ENCODE measurements at regions not wholly inside any gene's neighbourhood (a gene's known extent, or its start where the extent isn't known, plus 50 kb on each side); places are given as distances from the start of the nearest gene placed in this dataset.
A peak's percentile ranks its signal among the peaks of the same experiment; 100 is the strongest.

GRCh38 chr14:65794674-65795279 is 382.2 kb downstream of the FUT8 start:
- DNase-seq = no peak

GRCh38 chr14:65798216-65798615 is 385.7 kb downstream of the FUT8 start:
- no peak for DNase-seq

- DNase-seq = no peak
Measured at GRCh38 chr14:65800694-65801093, 388.2 kb downstream of the FUT8 start.

- DNase-seq = no peak
Measured at GRCh38 chr14:65802196-65802595, 389.7 kb downstream of the FUT8 start.

GRCh38 chr14:65803885-65804284 is 391.4 kb downstream of the FUT8 start:
- DNase-seq = no peak

GRCh38 chr14:65804439-65805112 is 392.0 kb downstream of the FUT8 start:
- no peak for DNase-seq

GRCh38 chr14:65805113-65805473 is 392.6 kb downstream of the FUT8 start:
- no peak for DNase-seq

GRCh38 chr14:65808390-65808789 is 395.9 kb downstream of the FUT8 start:
- DNase-seq = no peak

- DNase-seq = no peak
Measured at GRCh38 chr14:65810322-65810721, 397.8 kb downstream of the FUT8 start.

- DNase-seq = no peak
Measured at GRCh38 chr14:65813760-65814384, 401.3 kb downstream of the FUT8 start.

GRCh38 chr14:65815127-65815526 is 402.6 kb downstream of the FUT8 start:
- DNase-seq = no peak

- no peak for DNase-seq
Measured at GRCh38 chr14:65817011-65817410, 404.5 kb downstream of the FUT8 start.

GRCh38 chr14:65819569-65819968 is 407.0 kb downstream of the FUT8 start:
- no peak for DNase-seq

- DNase-seq = no peak
Measured at GRCh38 chr14:65821224-65821753, 408.8 kb downstream of the FUT8 start.

- DNase-seq = peak; percentile 48
Measured at GRCh38 chr14:65824285-65824977, 411.9 kb downstream of the FUT8 start.

GRCh38 chr14:65824978-65825299 is 412.4 kb downstream of the FUT8 start:
- DNase-seq = no peak

- no peak for DNase-seq
Measured at GRCh38 chr14:65826946-65827345, 414.4 kb downstream of the FUT8 start.

- no peak for DNase-seq
Measured at GRCh38 chr14:65827520-65827919, 415.0 kb downstream of the FUT8 start.

- no peak for DNase-seq
Measured at GRCh38 chr14:65828396-65828795, 415.9 kb downstream of the FUT8 start.

GRCh38 chr14:65832431-65833266 is 420.1 kb downstream of the FUT8 start:
- DNase-seq = no peak

- DNase-seq = no peak
Measured at GRCh38 chr14:65833267-65833880, 420.8 kb downstream of the FUT8 start.
